HG03342 (cell line): ENCODE measurements at regions not wholly inside any gene's neighbourhood (a gene's known extent, or its start where the extent isn't known, plus 50 kb on each side); places are given as distances from the start of the nearest gene placed in this dataset.

Experiments
- ATAC-seq: cut with Tn5 transposase; IDR thresholded peaks from one replicate; pipeline ENCODE4 v1.9.1; 2021; ENCODE audit warnings: mild to moderate bottlenecking, moderate library complexity; ENCODE audit not compliant: unreplicated experiment

DNA sequence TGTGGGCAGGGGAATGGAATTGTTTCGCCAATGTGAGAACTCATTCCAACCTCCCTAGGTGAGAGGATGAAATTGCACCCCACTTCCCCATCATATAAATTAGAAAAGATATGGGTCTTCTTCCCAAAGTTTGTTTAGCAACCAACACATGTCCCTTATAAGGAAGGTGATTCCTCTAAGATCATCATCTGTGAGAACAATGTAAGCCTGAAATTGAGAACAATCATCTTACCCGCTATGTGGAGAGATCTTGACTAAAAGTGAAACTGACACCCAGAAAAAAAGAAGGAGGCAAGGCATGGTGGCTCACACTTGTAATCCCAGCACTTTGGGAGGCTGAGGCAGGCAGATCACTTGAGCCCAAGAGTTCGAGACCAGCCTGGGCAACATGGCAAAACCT, 173.2 kb upstream of the HMGA2 start:
- no peak for ATAC-seq

DNA sequence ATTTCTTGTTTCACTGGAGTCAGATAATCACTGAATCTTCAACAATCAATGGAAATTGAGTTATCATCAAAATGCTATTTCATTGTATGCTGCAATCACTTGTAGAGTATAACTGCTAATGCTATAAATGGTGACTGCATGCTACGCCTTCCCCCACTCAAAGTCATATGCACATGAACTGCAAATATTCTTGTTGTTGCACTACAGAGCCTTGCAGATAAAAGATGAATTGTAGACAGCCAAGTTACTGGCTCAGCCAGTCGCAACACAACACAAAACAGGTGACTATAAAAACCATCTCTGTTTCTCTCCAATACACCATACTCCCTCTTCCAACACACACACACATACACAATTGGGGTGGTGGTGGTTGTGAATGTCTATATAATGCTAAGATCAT, 171.0 kb upstream of the HMGA2 start:
- no peak for ATAC-seq

- no peak for ATAC-seq
Measured at GRCh38 chr12:65653946-65654629, 170.2 kb upstream of the HMGA2 start.

DNA sequence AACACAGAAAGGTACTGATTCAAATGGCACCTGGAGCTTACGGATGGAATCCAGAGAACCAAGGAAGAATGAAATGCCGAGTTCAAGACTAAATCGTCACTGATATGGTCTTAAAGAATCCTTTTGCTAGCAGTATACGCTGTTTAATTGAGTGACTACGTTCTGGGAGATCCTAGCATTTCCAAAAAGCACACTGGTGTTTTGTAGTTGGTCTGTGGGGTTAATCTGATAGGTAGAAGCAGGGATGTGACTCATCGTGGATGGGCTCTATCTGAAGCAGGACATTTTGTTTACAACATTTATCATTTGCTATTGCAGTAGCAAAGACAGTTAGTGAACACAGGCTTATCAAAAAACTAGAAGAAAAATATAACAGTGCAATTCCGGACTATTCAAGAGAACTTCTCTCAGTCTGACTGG, 169.2 kb upstream of the HMGA2 start:
- no peak for ATAC-seq

GRCh38 chr12:65656156-65656882, 168.0 kb upstream of the HMGA2 start:
- ATAC-seq = no peak

GRCh38 chr12:65656891-65657351, 167.4 kb upstream of the HMGA2 start:
- ATAC-seq = no peak

- ATAC-seq = no peak
Measured at GRCh38 chr12:65657635-65658034, 166.6 kb upstream of the HMGA2 start.

DNA sequence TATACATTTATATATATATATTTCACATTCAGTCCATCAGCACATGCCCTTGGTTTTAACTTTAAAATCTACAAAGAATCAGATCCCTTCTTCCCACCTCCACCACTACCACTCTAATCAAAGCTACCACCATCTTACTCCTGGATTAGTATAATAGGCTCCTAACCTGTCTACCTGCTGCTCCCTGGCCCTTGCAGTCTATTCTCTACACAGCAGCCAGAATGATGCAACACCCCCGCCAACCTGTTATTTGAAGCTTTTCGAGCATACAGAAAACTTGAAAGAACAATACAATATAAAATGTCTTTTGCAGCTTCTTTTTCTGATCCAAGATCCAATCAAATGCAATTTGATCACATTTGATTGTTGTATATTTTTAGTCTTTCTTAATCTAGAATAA, 165.9 kb upstream of the HMGA2 start:
- ATAC-seq = no peak

DNA sequence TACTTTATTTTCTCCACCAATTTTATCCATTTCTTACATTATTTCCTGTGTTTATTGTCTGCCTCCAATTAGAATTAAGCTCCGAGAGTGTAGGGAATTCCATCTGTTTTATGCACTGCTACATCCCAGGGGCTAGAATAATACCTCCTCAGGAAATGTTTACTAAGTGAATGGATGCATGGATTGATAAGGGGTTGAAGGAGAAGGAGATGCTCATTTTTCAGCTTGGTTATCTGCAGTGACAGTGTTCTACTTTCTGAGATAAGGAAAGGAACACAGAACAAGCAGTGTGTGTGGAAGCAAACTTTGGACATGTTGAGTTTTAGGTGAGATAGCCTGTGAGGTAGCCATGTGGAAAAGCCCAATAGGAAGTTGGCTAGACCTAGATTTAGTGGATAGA, 164.6 kb upstream of the HMGA2 start:
- no peak for ATAC-seq

- no peak for ATAC-seq
Measured at GRCh38 chr12:65660096-65660495, 164.2 kb upstream of the HMGA2 start.

DNA sequence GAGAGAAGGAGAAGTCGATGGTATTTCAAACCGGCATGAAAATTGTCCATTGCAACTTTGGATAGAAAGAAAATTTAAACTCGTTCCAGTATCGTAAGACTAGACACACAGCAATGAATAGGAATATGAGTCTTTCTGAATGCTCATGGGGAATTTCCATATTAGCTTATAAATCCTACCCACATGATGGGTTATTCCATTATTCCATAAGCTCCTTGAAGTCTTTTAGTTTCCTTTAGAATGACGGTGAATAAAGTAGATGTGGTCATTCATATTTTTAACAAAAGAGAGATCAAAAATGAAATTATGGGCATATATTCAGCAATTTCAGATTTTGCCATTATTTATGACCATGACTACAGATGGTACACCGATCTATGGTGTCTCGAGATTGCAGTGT, 163.4 kb upstream of the HMGA2 start:
- ATAC-seq = no peak

DNA sequence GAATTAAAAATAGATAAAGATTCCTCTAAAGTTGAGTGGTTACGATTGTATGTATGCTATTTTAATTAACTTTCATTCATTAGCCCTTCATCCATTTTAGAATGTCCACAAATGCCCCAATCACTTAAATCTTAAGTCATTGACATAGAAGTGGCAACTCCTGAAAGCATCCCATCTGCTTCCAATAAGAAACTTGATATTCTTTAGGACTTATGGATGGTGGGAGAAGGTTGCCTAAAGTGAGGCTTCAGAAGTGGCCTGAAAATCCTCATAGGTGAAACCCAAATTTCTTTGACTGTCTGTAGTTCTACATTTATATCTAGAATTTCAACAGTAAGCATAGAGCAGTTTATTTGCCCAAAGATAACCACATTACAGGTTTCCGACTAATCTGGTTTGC, 161.7 kb upstream of the HMGA2 start:
- no peak for ATAC-seq

- no peak for ATAC-seq
Measured at GRCh38 chr12:65663097-65663496, 161.2 kb upstream of the HMGA2 start.

DNA sequence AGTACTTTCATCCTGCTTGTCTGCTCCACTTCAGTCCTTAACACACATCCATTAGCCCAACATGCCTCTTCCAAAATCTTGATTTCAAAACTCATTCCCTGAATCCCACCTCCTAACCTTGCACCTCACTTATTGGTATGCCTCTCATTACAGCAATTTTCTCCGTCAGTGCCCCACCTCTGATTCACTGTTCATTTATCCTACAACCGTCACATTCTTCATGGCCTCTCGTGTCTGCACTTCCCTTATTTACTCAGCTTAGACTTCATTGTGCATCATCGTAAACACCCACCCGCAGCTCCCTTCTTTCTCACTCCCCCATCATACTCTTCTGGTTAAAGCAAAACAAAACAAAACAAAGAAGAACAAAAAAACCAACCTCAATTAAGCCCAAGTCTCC, 160.6 kb upstream of the HMGA2 start:
- no peak for ATAC-seq

GRCh38 chr12:65664715-65665250, 159.5 kb upstream of the HMGA2 start:
- no peak for ATAC-seq

DNA sequence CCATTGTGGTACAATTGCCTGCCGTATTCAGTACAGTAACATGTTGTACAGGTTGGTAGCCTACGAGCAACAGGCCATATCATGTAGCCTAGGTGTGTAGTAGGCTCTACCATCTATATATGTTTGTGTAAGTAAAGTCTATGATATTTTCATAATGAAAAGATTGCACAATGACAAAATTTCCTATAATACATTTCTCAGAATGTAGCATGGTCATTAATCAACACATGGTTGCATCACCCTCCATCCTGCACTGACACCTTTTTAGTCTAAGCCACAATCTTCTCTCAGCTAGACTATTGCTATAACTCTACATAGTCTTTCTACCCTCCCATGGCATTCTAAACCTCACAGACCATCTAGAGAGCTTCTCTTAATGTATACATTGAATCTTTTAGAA, 158.5 kb upstream of the HMGA2 start:
- ATAC-seq = no peak

GRCh38 chr12:65666876-65667275, 157.4 kb upstream of the HMGA2 start:
- ATAC-seq = no peak

- no peak for ATAC-seq
Measured at GRCh38 chr12:65667932-65668331, 156.4 kb upstream of the HMGA2 start.

- ATAC-seq = no peak
Measured at GRCh38 chr12:65668981-65669695, 155.1 kb upstream of the HMGA2 start.

GRCh38 chr12:65670775-65671174, 153.5 kb upstream of the HMGA2 start:
- no peak for ATAC-seq

DNA sequence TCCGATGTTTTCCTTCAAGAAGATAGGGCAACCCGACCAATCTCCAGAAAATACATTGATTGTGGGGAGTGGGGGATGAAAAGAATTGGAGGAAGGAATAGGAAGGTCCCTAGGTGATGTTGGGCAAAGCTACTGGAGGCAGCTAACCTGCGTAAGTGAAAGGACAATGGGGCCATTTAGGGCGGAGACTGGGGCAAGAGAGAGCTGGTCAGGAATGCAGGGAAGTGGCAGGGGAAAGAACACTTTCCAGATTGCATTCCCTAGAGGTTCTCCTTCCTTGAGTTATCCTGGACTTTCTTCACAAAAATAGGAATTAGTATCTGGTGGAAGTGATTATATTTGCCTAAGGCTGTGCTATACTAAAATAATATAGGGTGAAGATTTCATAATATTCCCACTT, 151.8 kb upstream of the HMGA2 start:
- ATAC-seq = no peak
